Panc1 (cell line): ENCODE measurements at regions not wholly inside any gene's neighbourhood (a gene's known extent, or its start where the extent isn't known, plus 50 kb on each side); places are given as distances from the start of the nearest gene placed in this dataset.

Experiments used
- ATAC-seq: fragments of 200-7000 bp; cut with Tn5 transposase; 2 replicates; pipeline ENCODE4 v1.9.1; 2020; ENCODE audit warnings: mild to moderate bottlenecking, moderate library complexity
- BruUV-seq: library from RNA; stranded (reverse); fragments of 400-500 nt; replicated peaks from 2 replicates; lab custom pipeline; 2021; lab: Mats Ljungman, UMichigan
- CTCF ChIA-PET: fragments of 300-600 bp; sonication (Branson Sonifier 250); formaldehyde crosslinking; loops from one replicate; lab custom pipeline; 2022; ENCODE audit warnings: antibody characterized with exemption; lab: Charles Lee
- POLR2A ChIA-PET: fragments of 300-600 bp; sonication (Branson Sonifier 250); formaldehyde crosslinking; loops from one replicate; lab custom pipeline; 2022; ENCODE audit warnings: antibody characterized with exemption; lab: Charles Lee
- DNase-seq: peaks from one replicate; pipeline ENCODE4 v3.0.0-alpha.2; 2010; ENCODE audit warnings: low read depth, low spot score
- H3K27ac ChIP-seq: 2 replicates; pipeline ENCODE4 v1.5.1; 2011; ENCODE audit warnings: mild to moderate bottlenecking, low read length, inconsistent platforms
- H3K27me3 ChIP-seq: fragments of 200-500 bp; sonication (Bioruptor generic); 2 replicates; pipeline ENCODE4 v1.6.0; 2014; ENCODE audit warnings: low read length, inconsistent platforms; ENCODE audit not compliant: control insufficient read depth, insufficient read depth
- H3K36me3 ChIP-seq: fragments of 200-500 bp; sonication (Bioruptor generic); 2 replicates; pipeline ENCODE4 v1.5.1; 2014; ENCODE audit warnings: inconsistent platforms, mild to moderate bottlenecking, low read length, moderate library complexity; ENCODE audit not compliant: control insufficient read depth, insufficient read depth
- H3K4me1 ChIP-seq: 2 replicates; pipeline ENCODE4 v1.5.1; 2011; ENCODE audit warnings: inconsistent platforms, mild to moderate bottlenecking, low read length, moderate library complexity; ENCODE audit not compliant: control insufficient read depth, insufficient read depth
- H3K4me3 ChIP-seq, 2 experiments: 2 replicates each; pipeline ENCODE4 v1.5.1; 2011 to 2012; ENCODE audit warnings: low read depth in 2 of 2, low read length in 2 of 2, mild to moderate bottlenecking in 2 of 2, inconsistent platforms in 1 of 2, moderate library complexity in 1 of 2
- H3K9me3 ChIP-seq: fragments of 200-500 bp; sonication (Bioruptor generic); 2 replicates; pipeline ENCODE4 v1.5.1; 2014; ENCODE audit warnings: low read depth, mild to moderate bottlenecking, inconsistent platforms, low read length, moderate library complexity; ENCODE audit not compliant: control insufficient read depth, insufficient read depth
- POLR2AphosphoS5 ChIP-seq: IDR thresholded peaks from 2 replicates; pipeline ENCODE4 v1.6.1; 2012; ENCODE audit warnings: mild to moderate bottlenecking, low read depth, low read length, moderate library complexity
- SIN3A ChIP-seq: IDR thresholded peaks from 2 replicates; pipeline ENCODE4 v1.6.1; 2012; ENCODE audit warnings: low read depth, mild to moderate bottlenecking, low read length, moderate library complexity, borderline replicate concordance; ENCODE audit not compliant: insufficient read depth
- TCF7L2 ChIP-seq: IDR thresholded peaks from 2 replicates; pipeline ENCODE4 v1.6.1; 2011; ENCODE audit warnings: mild to moderate bottlenecking, low read depth, low read length, inconsistent platforms
- in situ Hi-C: cut with HindIII; loops from 2 replicates; pipeline ENCODE4 v1.10.0; 2016; ENCODE audit warnings: low sequenced_read_pairs, low pct_unique_long_range_greater_than_20kb
- intact Hi-C: fragments of 100-400 bp; cut with micrococcal nuclease; formaldehyde crosslinking; loops from one replicate; pipeline ENCODE4 v1.10.0; 2022; ENCODE audit not compliant: unreplicated experiment
- TF ChIP-seq, protein P1 (sequence below): fragments of 450-650 bp; IDR thresholded peaks from 2 replicates; pipeline ENCODE4 v1.5.1; 2017; ENCODE audit warnings: mild to moderate bottlenecking
- TF ChIP-seq, protein P2 (sequence below), 2 experiments: IDR thresholded peaks; 2 replicates each; pipeline ENCODE4 v1.6.1; 2011 to 2012; ENCODE audit warnings: low read depth in 2 of 2, control low read depth in 1 of 2, low read length in 1 of 2, mild to moderate bottlenecking in 1 of 2, moderate library complexity in 1 of 2; ENCODE audit not compliant: insufficient read depth in 1 of 2

DNA sequence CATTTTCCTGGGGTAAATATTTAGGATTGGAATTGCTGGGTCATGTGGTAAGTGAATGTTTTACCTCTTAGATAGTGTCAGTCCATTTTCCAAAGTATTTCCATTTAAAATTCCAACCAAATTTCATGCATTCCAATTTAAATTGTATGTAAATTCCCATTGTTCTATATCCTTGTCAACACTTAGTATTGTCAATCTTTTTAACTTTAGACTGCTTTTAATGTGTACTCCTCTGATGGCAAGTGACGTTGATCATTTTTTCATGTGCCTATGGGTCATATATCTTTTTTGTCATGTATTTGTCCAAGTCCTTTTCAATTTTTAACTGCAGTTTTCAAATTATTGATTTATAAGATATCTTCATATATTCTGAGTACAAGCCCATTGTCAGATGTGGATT is 80.8 kb upstream of the FAM20C start:
- H3K4me1 ChIP-seq: no peaks in the 10 kb centered on the region
- CTCF ChIA-PET: no interaction called here
- DNase-seq: no peak
- no TSS peak for BruUV-seq
- POLR2A ChIA-PET: no interaction called here
- H3K9me3 ChIP-seq: peaks cover 20% of the 10 kb centered on the region; the same call in 1 of the 2 replicates
- H3K36me3 ChIP-seq: no peaks in the 10 kb centered on the region
- no peak for ATAC-seq
- H3K27me3 ChIP-seq: no peaks in the 10 kb centered on the region
- H3K4me3 ChIP-seq: no peak overlapping the region
- intact Hi-C loops: no loop called here
- no peak overlapping the region for H3K27ac ChIP-seq
- in situ Hi-C loops: no loop called here
- TF ChIP-seq, protein P1, sequence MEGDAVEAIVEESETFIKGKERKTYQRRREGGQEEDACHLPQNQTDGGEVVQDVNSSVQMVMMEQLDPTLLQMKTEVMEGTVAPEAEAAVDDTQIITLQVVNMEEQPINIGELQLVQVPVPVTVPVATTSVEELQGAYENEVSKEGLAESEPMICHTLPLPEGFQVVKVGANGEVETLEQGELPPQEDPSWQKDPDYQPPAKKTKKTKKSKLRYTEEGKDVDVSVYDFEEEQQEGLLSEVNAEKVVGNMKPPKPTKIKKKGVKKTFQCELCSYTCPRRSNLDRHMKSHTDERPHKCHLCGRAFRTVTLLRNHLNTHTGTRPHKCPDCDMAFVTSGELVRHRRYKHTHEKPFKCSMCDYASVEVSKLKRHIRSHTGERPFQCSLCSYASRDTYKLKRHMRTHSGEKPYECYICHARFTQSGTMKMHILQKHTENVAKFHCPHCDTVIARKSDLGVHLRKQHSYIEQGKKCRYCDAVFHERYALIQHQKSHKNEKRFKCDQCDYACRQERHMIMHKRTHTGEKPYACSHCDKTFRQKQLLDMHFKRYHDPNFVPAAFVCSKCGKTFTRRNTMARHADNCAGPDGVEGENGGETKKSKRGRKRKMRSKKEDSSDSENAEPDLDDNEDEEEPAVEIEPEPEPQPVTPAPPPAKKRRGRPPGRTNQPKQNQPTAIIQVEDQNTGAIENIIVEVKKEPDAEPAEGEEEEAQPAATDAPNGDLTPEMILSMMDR: no peak
- TF ChIP-seq TCF7L2 (no peak), SIN3A (no peak), POLR2AphosphoS5 (no peak)
- TF ChIP-seq, protein P2, sequence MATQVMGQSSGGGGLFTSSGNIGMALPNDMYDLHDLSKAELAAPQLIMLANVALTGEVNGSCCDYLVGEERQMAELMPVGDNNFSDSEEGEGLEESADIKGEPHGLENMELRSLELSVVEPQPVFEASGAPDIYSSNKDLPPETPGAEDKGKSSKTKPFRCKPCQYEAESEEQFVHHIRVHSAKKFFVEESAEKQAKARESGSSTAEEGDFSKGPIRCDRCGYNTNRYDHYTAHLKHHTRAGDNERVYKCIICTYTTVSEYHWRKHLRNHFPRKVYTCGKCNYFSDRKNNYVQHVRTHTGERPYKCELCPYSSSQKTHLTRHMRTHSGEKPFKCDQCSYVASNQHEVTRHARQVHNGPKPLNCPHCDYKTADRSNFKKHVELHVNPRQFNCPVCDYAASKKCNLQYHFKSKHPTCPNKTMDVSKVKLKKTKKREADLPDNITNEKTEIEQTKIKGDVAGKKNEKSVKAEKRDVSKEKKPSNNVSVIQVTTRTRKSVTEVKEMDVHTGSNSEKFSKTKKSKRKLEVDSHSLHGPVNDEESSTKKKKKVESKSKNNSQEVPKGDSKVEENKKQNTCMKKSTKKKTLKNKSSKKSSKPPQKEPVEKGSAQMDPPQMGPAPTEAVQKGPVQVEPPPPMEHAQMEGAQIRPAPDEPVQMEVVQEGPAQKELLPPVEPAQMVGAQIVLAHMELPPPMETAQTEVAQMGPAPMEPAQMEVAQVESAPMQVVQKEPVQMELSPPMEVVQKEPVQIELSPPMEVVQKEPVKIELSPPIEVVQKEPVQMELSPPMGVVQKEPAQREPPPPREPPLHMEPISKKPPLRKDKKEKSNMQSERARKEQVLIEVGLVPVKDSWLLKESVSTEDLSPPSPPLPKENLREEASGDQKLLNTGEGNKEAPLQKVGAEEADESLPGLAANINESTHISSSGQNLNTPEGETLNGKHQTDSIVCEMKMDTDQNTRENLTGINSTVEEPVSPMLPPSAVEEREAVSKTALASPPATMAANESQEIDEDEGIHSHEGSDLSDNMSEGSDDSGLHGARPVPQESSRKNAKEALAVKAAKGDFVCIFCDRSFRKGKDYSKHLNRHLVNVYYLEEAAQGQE (IDR thresholded peaks at IDR 0.05; ENCODE audit: insufficient read depth in 1 of 2, low read depth in 2 of 2, low read length in 1 of 2): no peak

DNA sequence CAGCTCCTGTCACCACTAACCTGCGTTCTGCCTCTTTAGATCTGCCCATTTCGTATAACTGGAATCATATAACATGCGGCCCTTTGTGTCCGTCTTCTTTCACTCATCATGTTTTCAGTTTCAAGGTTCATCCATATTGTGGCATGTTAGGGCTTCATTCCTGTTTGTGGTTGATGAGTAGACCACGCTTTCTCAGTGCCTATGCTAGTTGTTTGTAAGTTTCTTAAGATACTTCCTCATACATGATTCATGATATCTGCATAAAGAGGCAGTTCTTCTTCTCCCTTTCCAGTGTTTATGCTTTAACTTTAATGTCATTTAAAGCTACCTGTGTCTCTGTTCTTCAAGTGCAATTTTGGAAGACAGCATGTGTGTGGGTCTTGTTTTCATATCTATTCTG is 79.5 kb upstream of the FAM20C start:
- ChIA-PET POLR2A (no interaction called here), CTCF (no interaction called here)
- H3K4me1 ChIP-seq: no peaks in the 10 kb centered on the region
- no peak overlapping the region for H3K4me3 ChIP-seq
- no peak overlapping the region for H3K27ac ChIP-seq
- no peaks in the 10 kb centered on the region for H3K36me3 ChIP-seq
- TF ChIP-seq, protein P1: no peak
- no peak for TF ChIP-seq TCF7L2
- TF ChIP-seq, protein P2 (IDR thresholded peaks at IDR 0.05; ENCODE audit: insufficient read depth in 1 of 2, low read depth in 2 of 2, low read length in 1 of 2): no peak
- no peak for TF ChIP-seq SIN3A
- TF ChIP-seq POLR2AphosphoS5: no peak
- intact Hi-C loops (no loop called here), in situ Hi-C loops (no loop called here)
- no peak for DNase-seq
- H3K9me3 ChIP-seq: peaks cover 20% of the 10 kb centered on the region; the same call in 1 of the 2 replicates
- ATAC-seq: no peak
- BruUV-seq: no TSS peak
- H3K27me3 ChIP-seq: no peaks in the 10 kb centered on the region
